GOT3 (cell line): ENCODE measurements at regions not wholly inside any gene's neighbourhood (a gene's known extent, or its start where the extent isn't known, plus 50 kb on each side); places are given as distances from the start of the nearest gene placed in this dataset.
"Not testable (repeated sequence)": the region's sequence is repeated elsewhere in the genome, so short reads cannot be mapped to it uniquely, and the experiment has no call there.

Experiments
- DNase-seq: peaks from one replicate; lab custom pipeline; 2025; ENCODE audit warnings: mixed read lengths; lab: John Stamatoyannopoulos, UW

- no peak for DNase-seq
These were observed 302.2 kb upstream of the PODXL start for GRCh38 chr7:131858611-131859010.

DNA sequence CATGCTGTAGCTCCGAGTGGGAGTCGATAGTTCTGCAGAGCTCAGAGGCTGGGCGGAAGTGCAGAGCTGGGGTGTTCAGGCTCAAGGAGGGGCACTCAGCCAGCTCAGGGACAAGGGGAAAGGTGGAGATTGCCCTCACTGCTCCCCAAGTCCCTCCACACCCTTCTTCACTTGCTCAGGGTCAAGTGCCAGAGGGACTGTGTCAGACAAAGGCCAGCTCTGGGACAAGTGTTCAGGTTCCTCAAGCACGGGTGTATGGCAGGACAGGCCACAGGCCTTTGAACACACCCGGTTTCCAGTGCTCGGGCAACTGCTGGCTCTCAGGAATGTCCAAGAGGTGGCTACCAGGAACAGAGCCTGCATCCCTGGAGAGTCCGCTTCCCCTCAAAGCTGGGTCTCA is 293.0 kb upstream of the PODXL start:
- no peak for DNase-seq

GRCh38 chr7:131848033-131848432 is 291.6 kb upstream of the PODXL start:
- no peak for DNase-seq

- DNase-seq: no peak
These were observed 289.3 kb upstream of the PODXL start for GRCh38 chr7:131845573-131846314.

- no peak for DNase-seq
These were observed 287.9 kb upstream of the PODXL start for GRCh38 chr7:131844369-131844768.

DNA sequence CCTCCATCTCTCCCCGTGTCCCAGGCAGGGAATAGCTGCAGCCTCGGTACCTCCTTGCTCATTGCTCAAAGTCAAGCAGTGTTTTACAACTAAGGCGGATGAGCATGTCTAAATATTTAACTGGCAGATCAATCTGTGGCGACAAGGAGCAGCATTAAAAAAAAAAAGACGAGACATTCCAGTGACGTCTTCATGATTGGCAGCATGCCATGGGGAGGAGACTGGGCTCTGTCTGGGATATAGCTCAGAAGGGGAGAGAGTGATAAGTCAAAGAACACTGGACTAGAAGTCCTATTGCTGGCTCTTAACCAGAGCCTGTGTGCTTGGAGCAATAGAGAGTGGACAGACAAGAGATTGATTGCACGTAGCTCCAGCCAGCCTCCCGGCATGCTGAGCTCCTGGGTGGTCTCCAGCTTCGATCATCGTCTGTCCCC is 287.5 kb upstream of the PODXL start:
- DNase-seq: no peak

DNA sequence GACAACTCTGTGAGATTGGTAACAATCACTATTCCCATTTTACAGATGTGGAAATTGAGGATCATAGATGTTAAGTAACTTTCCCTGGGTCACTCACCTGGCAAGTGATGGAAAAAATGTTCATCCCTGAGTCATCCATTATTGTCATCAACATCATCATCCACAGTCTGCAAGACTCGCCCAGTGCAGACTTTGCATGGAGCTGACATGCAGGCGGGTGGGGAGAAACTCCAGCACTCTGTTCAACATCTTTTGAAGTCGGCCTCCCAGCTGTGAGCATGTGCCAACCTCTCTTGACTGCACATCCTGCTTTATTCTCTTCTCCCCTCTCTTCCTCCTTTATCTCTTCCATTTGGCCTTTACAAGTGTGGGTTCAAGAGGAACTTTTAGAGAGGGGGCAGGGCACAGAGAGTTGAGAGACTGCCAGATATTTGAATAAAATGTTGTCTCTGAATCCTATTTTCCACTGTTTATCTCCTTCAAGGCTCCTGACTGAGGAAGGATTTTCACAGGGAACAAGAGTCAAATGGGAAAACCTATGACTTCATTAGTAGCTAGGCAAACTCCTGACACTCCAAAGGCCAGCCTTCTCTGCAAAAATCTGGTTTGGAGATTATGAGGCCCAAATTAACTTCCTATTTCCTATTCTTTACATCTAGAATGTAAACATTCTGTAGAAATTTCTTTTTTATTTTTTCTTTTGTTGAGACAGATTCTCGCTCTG is 283.7 kb upstream of the PODXL start:
- DNase-seq: no peak

- DNase-seq: no peak
These were observed 280.3 kb upstream of the PODXL start for GRCh38 chr7:131836733-131837132.

GRCh38 chr7:131835141-131835540 is 278.7 kb upstream of the PODXL start:
- no peak for DNase-seq

GRCh38 chr7:131830681-131831080 is 274.3 kb upstream of the PODXL start:
- no peak for DNase-seq

- no peak for DNase-seq
These were observed 273.6 kb upstream of the PODXL start for GRCh38 chr7:131829947-131830558.

GRCh38 chr7:131827421-131827820 is 271.0 kb upstream of the PODXL start:
- no peak for DNase-seq

GRCh38 chr7:131826960-131827359 is 270.5 kb upstream of the PODXL start:
- DNase-seq: no peak

- not testable (repeated sequence) for DNase-seq
These were observed 267.6 kb upstream of the PODXL start for GRCh38 chr7:131823961-131824440.

DNA sequence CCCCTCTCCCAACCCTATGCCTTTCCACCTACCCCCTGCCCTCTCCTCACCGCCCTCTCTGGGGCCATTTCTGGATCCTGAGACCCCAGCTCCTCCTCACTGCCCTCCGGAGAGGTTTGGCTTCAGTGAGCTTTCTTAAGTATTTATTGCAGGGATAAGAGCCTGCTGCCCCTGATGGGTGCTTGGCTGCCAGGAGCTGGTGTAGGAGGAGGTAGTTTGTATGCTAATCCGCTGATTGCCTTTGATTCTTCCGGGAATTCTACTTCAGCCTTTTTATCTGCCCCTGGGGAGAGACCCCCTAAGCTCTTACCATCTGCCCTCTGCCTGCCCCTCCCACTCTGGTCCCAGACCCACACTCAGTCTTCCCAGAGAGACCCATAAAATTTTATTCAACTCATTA is 263.5 kb upstream of the PODXL start:
- DNase-seq: no peak

DNA sequence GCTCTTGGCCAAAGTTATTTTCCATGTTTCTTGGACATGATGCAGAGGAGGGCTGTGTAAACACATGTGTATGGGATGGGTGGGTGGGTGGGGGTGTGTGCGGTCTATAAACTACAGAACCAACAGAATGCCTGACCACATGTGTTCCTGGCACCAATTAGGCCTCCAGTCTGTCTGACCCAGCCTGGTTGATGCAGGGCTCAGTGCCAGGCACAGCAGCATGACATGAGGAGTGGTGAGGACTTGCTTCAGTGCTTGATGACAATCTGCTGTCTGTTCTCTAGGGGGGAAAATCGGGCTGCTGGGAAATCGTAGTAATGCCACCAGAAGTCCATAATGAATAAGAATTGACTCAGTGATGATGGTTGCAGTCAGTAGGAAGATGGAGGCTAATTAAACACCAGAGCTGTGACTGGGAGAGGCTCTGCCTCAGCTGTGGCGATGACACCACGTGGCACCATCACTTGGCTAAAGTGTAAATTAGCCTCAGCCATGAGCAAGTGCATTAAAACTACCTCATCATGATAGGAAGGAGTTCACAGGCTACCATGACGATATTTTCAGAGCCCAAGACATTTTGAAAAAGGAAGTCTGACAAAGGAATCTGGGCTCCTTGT is 260.1 kb upstream of the PODXL start:
- DNase-seq: no peak

DNA sequence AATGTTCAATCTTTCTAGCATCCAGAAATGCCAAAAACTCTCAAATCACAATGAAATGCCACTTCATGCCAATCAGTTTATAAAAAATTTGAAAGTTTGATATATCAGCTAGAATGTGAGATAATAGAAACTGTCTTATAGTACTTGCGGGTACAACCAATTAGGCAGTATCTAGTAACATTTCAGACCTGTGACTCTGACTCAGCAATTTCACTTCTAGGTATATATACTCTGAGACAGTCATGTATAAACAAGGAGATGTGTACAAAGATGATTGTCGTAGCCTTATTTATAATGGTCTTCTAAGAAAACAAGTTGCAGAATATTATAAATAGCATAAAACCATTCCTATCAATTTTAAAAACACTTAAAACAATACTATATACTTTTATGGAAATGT is 252.3 kb upstream of the PODXL start:
- DNase-seq: no peak

- not testable (repeated sequence) for DNase-seq
These were observed 251.7 kb upstream of the PODXL start for GRCh38 chr7:131808156-131808555.

DNA sequence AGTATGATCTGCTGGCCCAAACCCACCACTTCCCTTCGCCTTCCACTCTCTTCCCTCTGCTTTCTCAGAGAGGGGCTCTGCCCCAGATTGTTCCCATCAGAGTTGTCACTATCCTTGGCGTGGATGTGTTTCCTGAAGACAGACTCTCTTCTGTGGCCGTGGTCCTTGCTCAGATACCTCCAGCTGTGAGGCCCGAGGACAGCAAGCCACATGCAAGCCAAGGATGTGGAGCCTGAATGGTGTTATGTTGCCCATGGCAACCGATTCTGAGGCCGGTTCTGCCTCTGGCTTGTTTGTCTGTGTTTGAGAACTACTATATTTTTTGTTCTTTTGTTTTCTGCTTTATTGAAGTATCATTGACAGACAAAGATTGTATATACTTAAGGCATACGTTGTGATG is 247.4 kb upstream of the PODXL start:
- DNase-seq: no peak

- no peak for DNase-seq
These were observed 245.9 kb upstream of the PODXL start for GRCh38 chr7:131802195-131802864.

DNA sequence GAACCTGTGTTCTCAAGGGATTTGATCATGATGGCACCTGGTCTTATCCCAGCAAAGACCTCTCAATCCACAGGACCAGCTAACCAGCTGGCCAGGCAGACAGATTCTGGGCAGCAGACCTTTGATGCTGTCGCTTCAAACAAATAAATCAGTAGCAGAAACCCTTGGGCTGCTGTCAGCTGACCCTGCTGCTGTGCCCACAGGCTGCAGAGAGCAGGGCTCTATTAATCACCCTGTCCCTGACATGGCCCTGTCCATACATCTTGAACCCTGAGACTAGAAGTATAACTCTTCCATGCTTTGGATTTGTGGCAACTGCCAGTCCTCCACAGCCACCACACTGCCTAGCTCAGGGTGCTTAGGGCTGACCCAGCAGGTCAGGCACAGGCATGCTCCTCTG is 244.1 kb upstream of the PODXL start:
- DNase-seq: no peak

GRCh38 chr7:131800008-131800407 is 243.6 kb upstream of the PODXL start:
- no peak for DNase-seq
